Endothelial cell of umbilical vein (primary cell): ENCODE measurements at regions not wholly inside any gene's neighbourhood (a gene's known extent, or its start where the extent isn't known, plus 50 kb on each side); places are given as distances from the start of the nearest gene placed in this dataset.

Experiments
- FOS ChIP-seq: IDR thresholded peaks from 2 replicates; pipeline ENCODE4 v1.6.1; 2011; ENCODE audit warnings: mild to moderate bottlenecking, low read length, moderate library complexity, borderline replicate concordance; ENCODE audit not compliant: insufficient read depth
- POLR2A ChIP-seq: IDR thresholded peaks from 2 replicates; pipeline ENCODE4 v1.6.1; 2012; ENCODE audit warnings: low read depth, mild to moderate bottlenecking, control low read depth, low read length
- POLR2AphosphoS5 ChIP-seq: IDR thresholded peaks from 2 replicates; pipeline ENCODE4 v1.6.1; 2012; ENCODE audit warnings: low read depth, mild to moderate bottlenecking, control low read depth, low read length, moderate library complexity; ENCODE audit not compliant: insufficient read depth
- TF ChIP-seq, protein P1 (sequence below), 2 donors: IDR thresholded peaks; 1 replicate in 1 of 2; 2 replicates in 1 of 2; pipeline ENCODE4 v1.5.1; 2011; ENCODE audit warnings: low read length in 2 of 2, mild to moderate bottlenecking in 2 of 2, moderate library complexity in 2 of 2, control low read depth in 1 of 2, inconsistent platforms in 1 of 2, low read depth in 1 of 2; ENCODE audit not compliant: insufficient read depth in 1 of 2; ENCODE audit errors: extremely low read depth in 1 of 2

- TF ChIP-seq, protein P1, sequence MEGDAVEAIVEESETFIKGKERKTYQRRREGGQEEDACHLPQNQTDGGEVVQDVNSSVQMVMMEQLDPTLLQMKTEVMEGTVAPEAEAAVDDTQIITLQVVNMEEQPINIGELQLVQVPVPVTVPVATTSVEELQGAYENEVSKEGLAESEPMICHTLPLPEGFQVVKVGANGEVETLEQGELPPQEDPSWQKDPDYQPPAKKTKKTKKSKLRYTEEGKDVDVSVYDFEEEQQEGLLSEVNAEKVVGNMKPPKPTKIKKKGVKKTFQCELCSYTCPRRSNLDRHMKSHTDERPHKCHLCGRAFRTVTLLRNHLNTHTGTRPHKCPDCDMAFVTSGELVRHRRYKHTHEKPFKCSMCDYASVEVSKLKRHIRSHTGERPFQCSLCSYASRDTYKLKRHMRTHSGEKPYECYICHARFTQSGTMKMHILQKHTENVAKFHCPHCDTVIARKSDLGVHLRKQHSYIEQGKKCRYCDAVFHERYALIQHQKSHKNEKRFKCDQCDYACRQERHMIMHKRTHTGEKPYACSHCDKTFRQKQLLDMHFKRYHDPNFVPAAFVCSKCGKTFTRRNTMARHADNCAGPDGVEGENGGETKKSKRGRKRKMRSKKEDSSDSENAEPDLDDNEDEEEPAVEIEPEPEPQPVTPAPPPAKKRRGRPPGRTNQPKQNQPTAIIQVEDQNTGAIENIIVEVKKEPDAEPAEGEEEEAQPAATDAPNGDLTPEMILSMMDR (IDR thresholded peaks at IDR 0.05; ENCODE audit: extremely low read depth in 1 of 2, insufficient read depth in 1 of 2, low read depth in 1 of 2, low read length in 2 of 2): no peak
- TF ChIP-seq POLR2A: no peak
- TF ChIP-seq FOS: no peak
- TF ChIP-seq POLR2AphosphoS5: no peak
These were observed 223.2 kb downstream of the FAM47A start for GRCh38 chrX:33908898-33909297.
